GM21381 (cell line): ENCODE measurements at regions not wholly inside any gene's neighbourhood (a gene's known extent, or its start where the extent isn't known, plus 50 kb on each side); places are given as distances from the start of the nearest gene placed in this dataset.
"Not testable (repeated sequence)": the region's sequence is repeated elsewhere in the genome, so short reads cannot be mapped to it uniquely, and the experiment has no call there.

Source experiments
- ATAC-seq: cut with Tn5 transposase; IDR thresholded peaks from one replicate; pipeline ENCODE4 v1.9.1; 2021; ENCODE audit warnings: mild to moderate bottlenecking, moderate library complexity; ENCODE audit not compliant: unreplicated experiment

DNA sequence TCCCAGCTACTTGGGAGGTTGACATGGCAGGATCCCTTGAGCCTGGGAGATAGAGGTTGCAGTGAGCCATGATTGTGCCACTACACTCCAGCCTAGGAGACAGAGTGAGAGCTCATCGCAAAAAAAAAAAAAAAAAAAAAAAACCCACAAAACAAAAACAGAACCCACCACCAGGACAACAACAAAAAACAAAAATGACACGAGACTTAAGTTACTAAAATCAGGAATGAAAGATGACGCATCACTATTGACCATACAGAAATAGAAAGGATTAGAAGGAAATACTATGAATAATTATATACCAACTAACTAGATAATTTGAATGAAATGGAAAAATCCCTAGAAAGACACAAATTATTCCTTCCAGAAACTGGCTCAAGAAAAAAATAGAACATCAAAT, 432.4 kb upstream of the PMFBP1 start:
- no peak for ATAC-seq

DNA sequence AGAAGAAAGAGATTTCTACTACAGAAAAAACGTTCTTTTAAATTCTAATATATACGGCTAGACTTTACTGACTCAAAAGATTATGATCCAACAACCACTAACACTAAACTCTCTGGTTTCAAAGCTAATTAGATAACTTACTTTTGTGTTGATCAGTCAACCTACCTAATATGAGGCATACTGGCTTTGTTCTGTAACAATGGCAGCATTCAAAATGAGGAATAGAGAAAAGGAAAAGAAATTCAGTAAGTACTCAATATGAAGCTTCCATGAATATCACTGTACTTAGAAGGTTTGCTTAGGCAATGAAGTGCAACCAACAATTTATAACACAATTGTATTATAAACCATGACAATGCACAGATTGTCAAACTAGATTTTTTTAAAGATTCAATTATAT, 430.5 kb upstream of the PMFBP1 start:
- no peak for ATAC-seq

DNA sequence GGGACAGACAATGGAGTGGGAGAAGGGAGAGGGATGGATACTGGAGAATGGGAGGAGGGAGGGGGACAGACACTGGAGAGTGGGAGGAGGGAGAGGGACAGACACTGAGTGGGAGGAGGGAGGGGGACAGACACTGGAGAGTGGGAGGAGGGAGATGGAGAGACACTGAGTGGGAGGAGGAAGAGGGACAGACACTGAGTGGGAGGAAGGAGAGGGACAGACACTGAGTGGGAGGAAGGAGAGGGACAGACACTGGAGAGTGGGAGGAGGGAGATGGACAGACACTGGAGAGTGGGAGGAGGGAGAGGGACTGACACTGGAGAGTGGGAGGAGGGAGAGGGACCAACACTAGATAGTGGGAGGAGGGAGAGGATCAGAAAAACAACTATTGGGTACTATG, 426.7 kb upstream of the PMFBP1 start:
- no peak for ATAC-seq

- ATAC-seq = no peak
These were observed 426.0 kb upstream of the PMFBP1 start for GRCh38 chr16:72597938-72598337.

GRCh38 chr16:72596373-72596772, 424.4 kb upstream of the PMFBP1 start:
- no peak for ATAC-seq

DNA sequence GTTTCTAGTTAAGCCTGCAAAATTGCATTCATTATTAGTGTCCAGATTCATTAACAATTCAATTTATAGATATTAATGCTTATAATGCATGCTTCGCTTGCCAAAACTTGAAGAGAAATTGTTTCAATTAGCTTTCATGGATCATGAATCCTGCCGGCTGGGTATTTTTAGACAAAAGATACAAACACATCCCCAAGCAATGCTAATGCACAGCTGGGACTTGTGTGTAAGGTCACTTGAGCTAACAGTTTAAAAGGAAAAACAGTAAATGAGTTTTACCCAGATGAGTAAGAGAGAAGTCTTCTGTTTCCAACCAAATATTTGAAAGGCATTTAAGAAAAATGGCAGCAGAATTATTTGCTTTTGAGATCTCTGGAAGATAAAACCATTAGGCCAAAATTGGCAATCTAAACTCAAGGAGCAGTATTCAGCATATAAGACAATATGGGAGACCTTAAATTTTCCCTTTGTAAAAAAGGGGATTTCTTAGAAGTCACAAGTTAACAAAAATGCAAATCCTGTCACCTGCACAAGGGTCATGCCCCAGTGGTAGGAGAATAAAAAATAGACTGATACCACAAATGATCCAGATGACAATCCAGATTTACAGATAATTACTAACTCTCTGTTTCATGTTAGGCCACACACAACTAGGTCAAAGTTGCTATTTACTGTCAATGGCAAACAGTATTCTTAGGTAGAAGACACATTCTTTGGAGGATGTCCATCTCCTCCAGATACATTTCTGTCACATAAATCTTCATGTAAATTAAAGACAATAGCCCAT, 418.4 kb upstream of the PMFBP1 start:
- peak; percentile 90 for ATAC-seq

- ATAC-seq = no peak
These were observed 416.6 kb upstream of the PMFBP1 start for GRCh38 chr16:72588551-72588950.

GRCh38 chr16:72578061-72578460, 406.1 kb upstream of the PMFBP1 start:
- not testable (repeated sequence) for ATAC-seq

DNA sequence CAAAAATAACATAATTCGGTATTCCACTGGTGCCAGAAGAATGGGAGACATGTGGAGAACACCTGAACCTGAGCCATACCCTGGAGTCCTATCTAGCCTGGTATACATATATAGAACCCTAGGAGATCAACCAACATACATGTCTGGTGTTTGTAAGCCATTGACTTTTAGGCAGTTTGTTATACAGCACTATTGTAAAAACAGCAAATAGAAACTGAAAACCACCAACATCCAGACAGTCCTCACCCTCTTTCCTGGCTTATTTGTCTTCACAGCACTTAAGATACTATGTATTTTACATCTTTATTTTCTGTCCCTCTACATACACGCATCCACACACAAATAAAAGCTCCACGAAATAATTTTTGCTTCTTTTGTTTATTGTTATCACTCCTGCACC, 404.2 kb upstream of the PMFBP1 start:
- ATAC-seq = no peak

DNA sequence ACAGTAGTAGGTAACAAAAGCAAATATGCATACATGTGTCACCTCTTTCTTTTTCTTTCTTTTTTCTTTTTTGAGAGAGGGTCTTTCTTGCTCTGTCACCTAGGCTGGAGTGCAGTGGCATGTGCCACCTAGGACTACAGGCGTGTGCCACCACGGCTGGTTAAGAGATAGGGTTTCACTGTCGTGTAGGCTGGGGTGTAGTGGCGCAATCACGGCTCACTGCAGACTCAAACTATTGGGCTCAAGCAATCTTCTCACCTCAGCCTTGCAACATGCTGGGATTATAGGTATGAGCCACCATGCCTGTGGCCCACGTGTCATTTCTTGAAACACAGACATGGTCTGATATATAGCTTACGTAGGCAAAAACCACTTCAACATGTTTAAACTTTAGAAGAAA, 397.7 kb upstream of the PMFBP1 start:
- no peak for ATAC-seq

DNA sequence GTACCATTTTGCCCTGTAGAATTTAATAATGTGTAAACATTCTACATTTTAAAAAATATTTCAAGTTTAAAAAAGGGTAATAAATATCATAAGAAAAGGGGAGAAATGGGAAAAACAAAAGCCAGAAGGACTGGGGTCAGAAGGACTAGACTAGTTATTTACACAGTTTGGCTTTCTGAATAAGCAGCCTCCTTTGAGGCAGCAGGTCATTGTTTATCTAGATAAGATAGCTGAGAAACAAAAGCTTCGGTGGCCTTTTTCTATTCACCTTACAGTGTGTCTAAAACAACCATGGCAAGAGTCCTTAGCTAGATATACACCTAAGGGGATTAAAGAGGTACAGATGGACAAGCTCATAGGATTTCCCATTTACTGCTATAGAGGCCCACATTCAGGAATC, 396.5 kb upstream of the PMFBP1 start:
- ATAC-seq = no peak

- ATAC-seq = no peak
These were observed 394.2 kb upstream of the PMFBP1 start for GRCh38 chr16:72566174-72566573.

GRCh38 chr16:72565106-72565505, 393.2 kb upstream of the PMFBP1 start:
- ATAC-seq = no peak

DNA sequence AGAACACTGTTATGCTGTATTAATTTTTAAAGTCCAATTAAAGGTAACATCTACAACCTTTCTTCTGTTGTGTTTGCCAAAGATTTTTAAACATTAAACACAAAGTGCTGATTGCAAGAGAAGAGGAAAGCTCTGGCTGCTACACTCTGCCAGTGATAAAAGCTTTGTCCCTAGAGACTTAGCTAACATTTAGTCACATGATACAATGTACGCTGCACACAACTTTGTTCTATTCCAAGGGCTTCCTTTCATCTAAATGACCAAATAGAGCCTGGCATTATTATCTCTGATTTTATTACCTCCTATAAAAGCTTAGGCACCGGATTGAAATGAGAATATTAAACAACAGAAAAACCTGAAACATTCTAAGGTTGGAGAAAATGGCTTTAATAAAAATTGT, 388.7 kb upstream of the PMFBP1 start:
- no peak for ATAC-seq

DNA sequence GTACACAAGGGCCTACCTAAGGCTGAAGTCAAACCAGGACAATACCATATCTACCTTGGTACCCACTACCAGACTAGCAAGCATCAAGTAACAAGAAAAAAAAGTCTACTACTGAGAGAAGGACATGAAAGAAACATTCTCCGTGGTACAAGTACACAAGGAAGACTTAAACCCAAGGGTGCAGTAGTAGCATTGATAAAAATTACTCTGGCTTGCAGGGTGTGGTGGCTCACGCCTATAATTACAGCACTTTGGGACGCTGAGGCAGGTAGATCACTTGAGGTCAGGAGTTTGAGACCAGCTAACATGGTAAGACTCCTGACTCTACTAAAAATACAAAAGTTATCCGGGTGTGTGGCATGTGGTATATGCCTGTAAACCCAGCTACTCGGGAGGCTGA, 386.5 kb upstream of the PMFBP1 start:
- no peak for ATAC-seq

DNA sequence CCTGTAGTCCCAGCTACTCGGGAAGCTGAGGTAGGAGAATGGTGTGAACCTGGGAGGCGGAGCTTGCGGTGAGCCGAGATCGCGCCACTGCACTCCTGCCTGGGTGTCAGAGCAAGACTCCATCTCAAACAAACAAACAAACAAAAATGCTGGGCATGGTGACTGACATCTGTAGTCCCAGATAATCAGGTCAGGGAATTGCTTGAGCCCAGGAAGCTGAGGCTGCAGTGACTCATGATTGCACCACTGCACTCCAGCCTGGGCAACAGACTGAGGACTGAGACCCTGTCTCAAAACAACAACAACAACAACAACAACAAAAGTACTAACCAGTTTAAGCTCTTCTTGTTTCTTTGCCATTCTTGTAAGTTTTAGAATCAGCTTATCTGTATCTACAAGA, 383.0 kb upstream of the PMFBP1 start:
- ATAC-seq = no peak

DNA sequence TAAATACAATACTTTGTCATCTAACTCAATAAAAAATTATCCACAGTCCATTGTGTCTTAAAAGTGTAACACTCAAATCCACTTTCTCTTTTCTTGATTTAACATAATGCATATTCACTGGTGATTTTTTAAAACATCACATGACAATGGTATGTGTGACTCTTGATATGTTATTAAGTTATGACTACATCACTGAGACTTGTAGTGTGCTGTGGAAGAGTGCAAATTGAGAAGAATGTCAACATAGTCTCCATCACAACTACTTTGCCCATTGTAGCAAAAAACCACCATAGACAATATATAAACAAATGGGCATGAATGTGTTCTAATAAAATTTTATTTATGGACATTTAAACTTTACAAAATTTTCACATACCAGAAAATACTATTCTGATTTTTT, 380.7 kb upstream of the PMFBP1 start:
- no peak for ATAC-seq

DNA sequence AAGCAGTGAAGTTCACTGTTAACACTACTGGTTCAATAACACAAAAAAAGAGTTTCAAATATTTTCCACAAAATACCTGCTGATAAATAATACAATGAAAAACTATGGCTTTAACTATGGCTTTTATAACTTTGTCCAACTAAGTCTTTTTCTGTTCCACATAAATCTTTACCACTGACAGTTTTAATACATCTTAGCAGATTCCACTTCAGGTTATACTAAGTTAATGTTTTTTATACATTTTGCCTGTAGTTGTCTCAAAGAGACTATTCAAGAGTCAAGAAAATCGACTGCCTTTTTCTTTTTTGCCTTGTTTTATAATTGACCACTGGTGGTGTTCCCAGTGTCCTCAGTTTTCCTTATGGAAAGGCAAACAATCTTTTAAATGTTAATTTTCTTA, 379.7 kb upstream of the PMFBP1 start:
- ATAC-seq = no peak

DNA sequence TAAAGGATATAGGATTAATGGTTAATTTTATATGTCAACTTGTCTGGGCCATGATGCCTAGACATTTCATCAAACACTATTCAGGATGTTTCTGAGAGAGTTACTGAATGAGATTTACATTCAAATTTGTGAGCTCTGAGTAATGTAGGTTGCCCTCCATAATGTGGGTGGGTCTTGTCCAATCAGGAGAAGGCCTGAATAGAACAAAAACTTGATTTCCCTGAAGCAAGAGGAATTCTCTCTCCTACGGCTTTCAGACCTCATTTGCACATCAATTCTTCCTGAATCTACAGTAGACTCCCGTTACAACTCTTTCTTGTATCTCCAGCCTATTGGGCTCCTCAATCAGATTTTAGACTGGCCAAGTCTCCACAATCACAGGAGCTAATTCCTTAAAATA, 377.9 kb upstream of the PMFBP1 start:
- ATAC-seq = no peak

GRCh38 chr16:72542102-72542501, 370.1 kb upstream of the PMFBP1 start:
- ATAC-seq = no peak

DNA sequence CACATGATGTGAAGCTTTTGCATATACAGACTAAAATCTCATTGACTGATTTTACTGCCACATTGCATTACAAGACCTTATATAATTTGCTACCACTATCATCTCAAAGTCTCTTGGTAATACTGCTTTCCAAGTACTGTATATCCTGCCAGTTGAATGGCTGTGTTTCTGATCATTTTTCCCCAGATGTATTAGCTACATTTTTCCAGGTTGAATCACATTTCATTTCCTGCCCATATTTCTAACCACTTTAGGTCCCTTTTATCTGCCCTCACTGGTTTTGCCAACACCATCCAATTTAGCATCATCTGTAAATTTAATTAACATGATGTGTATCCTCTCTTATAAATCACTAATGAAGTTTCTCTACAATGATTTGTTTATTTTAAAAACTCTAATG, 365.7 kb upstream of the PMFBP1 start:
- no peak for ATAC-seq

GRCh38 chr16:72536723-72537435, 364.9 kb upstream of the PMFBP1 start:
- ATAC-seq = no peak
